Loucy (cell line): ENCODE measurements at regions not wholly inside any gene's neighbourhood (a gene's known extent, or its start where the extent isn't known, plus 50 kb on each side); places are given as distances from the start of the nearest gene placed in this dataset.

Experiments used
- EZH2phosphoT487 ChIP-seq: fragments of 200-600 bp; IDR thresholded peaks from 2 replicates; pipeline ENCODE4 v1.6.1; 2018; ENCODE audit warnings: antibody characterized with exemption, mild to moderate bottlenecking, moderate library complexity, borderline replicate concordance
- TF ChIP-seq, protein P1 (sequence below): fragments of 200-600 bp; sonication (generic); conservative IDR thresholded peaks from 2 replicates; pipeline ENCODE4 v1.5.1; 2014; ENCODE audit warnings: mild to moderate bottlenecking, antibody characterized with exemption, low read length

DNA sequence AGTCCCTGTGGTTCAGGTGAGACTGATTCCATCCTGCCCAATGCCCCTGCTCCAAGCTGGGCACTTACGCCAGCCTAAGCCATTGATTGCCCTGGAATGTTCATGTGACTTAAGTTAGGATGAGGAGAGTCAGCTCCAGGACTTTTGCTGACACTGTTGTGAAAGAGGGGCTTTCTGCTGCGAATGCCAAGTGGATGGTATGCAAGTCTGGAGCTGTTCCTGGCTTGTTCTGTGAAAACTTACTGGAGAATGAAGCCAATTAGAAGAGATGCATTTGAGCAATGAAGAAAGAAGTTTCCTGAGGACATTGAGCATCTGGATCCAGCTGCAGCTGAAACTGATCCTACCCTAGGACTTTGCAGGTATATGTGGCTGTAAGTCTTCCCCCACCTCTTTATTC lies 61.2 kb upstream of the ZFR start:
- TF ChIP-seq, protein P1, sequence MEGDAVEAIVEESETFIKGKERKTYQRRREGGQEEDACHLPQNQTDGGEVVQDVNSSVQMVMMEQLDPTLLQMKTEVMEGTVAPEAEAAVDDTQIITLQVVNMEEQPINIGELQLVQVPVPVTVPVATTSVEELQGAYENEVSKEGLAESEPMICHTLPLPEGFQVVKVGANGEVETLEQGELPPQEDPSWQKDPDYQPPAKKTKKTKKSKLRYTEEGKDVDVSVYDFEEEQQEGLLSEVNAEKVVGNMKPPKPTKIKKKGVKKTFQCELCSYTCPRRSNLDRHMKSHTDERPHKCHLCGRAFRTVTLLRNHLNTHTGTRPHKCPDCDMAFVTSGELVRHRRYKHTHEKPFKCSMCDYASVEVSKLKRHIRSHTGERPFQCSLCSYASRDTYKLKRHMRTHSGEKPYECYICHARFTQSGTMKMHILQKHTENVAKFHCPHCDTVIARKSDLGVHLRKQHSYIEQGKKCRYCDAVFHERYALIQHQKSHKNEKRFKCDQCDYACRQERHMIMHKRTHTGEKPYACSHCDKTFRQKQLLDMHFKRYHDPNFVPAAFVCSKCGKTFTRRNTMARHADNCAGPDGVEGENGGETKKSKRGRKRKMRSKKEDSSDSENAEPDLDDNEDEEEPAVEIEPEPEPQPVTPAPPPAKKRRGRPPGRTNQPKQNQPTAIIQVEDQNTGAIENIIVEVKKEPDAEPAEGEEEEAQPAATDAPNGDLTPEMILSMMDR: no peak
- no peak for TF ChIP-seq EZH2phosphoT487
